DND-41 (cell line): ENCODE measurements at regions not wholly inside any gene's neighbourhood (a gene's known extent, or its start where the extent isn't known, plus 50 kb on each side); places are given as distances from the start of the nearest gene placed in this dataset.

Source experiments
- CTCF ChIP-seq: IDR thresholded peaks from 2 replicates; pipeline ENCODE4 v1.5.1; 2012; ENCODE audit warnings: borderline replicate concordance, low read length, moderate library complexity, mild to moderate bottlenecking; ENCODE audit not compliant: poor library complexity, severe bottlenecking; ENCODE audit errors: extremely low read depth
- EZH2 ChIP-seq: IDR thresholded peaks from 3 replicates; pipeline ENCODE4 v1.6.1; 2012; ENCODE audit warnings: borderline replicate concordance, low read depth, mild to moderate bottlenecking, moderate library complexity, low read length, inconsistent platforms; ENCODE audit not compliant: severe bottlenecking

DNA sequence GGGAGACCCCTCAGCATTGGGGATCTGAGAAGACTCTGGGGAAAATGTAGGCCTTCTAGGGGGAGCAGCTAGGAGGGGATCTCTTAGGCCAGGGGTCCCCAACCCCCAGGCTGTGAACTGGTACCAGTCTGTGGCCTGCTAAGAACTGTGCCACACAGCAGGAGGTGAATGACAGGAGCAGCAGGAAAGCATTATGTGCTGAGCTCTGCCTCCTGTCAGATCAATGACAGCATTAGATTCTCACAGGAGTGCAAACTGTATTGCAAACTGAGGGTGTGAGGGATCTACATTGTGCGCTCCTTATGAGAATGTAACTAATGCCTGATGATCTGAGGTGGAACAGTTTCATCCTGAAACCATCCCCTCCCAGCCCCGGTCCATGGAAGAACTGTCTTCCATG is 127.3 kb downstream of the SCG2 start:
- no peak for TF ChIP-seq CTCF
- no peak for TF ChIP-seq EZH2
